Skin of body (tissue), 1 donor: ENCODE measurements at regions not wholly inside any gene's neighbourhood (a gene's known extent, or its start where the extent isn't known, plus 50 kb on each side); places are given as distances from the start of the nearest gene placed in this dataset.

Source experiments
- DNase-seq: peaks from one replicate; lab custom pipeline; 2025; lab: John Stamatoyannopoulos, UW

DNA sequence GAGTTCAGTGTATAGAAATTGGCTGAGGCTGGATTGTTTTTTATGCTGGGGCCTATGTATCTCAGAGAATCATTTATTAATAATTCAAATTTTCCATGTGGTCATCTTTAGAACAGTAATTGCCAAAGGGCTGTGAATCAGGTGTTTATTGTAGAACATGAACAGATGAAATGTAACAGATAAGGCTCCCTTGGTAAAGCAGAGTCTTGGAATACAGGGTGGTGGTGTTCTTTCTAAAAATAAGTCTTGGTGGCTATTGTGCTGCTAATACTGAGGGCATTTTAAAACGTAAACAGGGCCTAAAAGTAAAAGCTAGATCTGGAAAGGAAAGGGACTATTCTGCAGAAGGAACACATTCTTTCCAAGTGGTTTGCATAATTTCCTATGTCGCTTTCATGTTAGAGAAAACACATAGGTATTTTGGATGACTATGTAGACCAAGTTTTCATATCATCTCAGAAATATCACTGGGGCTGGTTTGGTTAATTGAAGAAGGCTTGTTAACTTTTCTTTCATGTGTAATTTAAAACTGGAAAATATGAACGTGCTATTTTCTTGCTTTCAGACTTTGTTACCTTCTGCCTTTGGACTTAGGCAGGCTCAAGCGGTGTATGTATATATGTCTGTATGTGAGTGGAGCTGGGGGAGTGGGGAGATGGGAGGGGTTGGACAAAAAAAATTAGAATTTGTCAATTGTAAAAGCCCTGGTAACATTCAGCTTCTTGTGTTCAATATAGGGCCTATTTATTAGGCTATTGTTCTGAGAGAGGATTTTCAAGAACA lies 119.9 kb upstream of the ANKRD55 start:
- DNase-seq = no peak

DNA sequence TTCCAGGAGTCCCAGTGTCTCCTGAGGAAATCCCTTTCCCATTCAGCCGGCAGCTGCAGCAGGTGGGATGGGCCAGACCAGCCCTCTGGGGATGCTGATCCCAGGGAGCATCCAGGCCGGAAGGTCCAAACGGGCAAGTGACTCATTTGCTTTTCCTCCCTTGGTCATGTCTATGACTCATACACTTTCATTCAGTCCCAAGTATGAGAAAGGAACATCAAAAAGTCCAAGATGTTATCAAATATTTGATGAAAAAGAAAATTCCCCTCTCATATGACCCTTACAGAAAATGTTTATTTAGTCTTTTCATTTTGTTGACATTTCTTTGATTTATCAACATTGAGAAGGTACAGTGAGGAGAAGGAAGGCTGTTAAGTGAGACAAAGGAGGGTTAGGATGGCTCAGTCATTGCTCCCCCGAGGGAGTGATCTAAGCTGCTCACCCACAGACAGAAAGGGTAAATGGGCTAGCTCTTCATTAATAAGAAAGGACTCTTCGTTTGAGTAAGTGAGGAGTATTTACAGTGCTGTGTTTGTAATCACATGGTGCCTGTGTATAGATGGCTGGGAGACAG lies 117.6 kb upstream of the ANKRD55 start:
- no peak for DNase-seq

DNA sequence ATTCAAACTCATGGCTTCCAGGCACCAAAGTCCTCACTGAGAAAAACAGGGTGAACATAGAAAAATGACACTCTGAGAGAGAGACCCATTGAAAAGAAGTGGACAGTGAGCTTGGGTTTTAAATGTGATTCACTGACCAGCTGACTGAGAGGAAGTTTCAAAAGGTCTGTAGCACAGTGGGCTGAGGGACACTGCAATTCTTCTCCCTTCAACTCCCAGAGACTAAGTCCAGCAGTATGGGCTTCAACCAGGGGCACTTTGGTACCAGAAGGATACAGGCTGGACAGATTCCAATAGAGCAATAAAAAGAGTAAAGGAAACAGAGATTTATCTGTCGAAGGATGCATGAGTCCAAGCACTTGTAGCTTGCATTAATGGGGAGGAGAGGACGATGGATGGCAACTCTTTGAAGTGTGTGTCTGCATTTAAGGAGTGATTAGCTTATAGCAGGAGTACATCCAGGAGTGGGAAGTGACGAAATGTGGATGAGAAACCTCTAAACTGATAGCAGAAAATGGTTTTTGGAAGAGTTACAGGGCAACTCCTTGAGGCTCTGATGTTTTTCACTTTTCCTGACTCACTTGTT lies 117.0 kb upstream of the ANKRD55 start:
- no peak for DNase-seq

DNA sequence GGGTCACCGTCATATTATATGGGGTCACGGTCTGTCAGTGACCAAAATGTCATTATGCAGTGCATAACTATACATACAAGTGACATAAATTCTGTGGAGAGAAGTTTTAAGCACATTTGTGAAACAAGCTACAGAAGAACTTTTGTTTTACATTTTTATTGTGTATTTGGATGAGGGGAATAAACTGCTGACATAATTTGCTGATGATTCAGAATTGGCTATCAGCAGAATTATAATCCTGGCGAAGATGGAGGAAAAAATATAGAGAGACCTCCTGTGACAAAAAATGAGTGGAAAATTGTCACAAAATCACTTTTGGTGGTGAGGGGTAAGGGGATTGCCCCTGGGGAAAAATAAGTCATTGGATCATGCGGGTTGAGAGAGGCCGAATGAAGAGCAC lies 116.3 kb upstream of the ANKRD55 start:
- no peak for DNase-seq

DNA sequence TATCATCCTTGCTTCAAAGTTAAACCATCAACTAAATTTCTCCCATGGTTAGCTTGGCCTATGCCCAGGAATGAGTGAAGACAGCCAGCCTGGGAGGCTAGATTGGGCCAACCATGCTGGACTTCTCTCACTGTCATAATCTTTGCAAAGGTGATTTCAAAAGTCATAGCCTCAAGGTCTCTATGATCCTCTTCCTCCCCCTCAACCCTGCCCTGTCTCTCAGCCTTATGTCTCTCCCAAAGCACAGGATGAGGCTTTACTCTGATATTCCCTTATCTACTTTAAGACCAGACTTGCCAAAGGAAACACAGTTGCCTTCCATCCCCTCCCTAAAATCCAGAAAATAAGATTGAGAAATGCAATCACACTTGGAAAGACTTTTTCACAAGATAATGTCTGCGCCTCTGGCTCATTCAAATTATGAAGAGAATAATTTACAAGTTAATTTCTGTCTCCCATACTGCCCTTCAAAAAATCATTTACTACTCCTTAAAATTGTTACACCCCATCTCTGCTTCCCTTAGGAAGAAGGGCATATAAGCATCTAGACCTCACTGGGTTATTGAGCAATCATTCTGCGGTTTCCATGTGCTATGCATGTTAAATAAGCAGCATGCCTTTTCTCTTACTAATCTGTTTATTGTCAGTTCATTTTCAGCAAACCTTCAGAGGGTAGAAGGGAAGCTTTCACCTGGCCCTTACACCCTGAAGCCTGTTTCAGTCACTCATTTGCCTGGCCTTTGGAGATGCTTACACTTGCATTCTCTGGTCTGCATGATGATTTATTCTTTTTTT lies 113.8 kb upstream of the ANKRD55 start:
- DNase-seq = peak; percentile 74

DNA sequence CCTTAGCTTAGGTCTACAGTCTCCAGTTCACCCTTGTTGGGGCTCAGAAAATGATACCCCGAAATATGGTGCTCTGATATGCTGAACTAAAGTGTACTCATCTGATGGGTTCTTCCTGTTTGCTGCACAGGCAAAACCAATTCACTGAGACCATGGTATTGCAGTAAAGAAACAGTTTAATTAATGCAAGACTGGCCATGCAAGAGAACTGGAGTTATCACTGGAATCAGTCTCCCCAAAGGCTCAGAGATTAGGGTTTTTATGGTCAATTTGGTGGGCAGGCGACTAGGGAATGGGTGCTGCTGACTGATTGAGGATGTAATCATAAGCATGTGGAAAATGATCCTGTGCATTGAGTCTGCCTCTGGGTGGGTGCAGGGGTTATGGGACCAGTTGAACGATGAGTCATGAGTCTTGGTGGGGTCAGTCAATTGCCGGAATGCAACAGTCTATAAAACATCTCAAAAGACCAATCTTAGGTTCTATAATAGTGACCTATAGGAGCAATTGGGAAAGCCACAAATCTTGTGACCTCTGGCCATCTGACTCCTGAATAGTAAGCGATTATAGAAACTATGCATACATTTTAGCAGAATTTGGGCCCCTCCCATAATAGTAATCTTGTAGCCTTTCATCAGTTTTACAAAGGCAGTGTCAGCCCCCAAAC lies 113.0 kb upstream of the ANKRD55 start:
- no peak for DNase-seq

DNA sequence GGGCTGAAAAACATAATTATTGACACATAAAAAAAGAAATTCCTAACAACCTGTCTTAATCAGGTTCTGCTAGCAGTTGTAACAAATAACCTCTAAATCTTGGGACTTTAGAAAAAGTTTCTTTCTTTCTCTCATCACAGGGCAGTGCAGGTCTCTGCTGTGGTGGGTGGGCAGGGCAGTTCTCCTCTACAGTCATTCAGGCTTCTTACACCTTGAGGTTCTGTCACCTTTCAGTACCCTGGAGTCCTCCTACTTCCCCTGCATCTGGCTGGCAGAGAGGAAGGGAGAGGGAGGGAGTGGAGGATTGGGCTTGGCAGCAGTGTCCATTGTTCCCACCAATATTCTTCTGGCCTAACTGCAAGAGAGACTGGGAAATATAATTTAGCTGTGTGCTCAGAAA lies 112.2 kb upstream of the ANKRD55 start:
- no peak for DNase-seq

DNA sequence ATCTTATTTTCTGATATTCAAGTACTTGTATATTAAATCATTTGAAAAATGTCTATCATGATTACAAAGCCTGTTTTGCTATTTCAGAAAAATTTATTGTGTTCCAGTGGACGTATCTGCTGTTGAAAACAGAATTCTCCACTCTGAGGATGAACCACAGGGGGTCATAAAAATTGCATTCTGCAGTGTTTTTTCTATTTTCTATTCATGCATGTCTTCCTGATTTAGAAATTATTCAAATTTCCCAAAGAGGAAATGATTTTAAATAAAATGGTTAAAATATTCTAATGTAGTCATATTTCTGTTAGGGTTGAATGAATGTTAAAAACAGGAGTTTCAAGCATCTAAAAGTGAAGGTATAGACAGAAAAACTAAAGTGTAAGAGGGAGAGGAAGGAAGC lies 111.5 kb upstream of the ANKRD55 start:
- DNase-seq = no peak

DNA sequence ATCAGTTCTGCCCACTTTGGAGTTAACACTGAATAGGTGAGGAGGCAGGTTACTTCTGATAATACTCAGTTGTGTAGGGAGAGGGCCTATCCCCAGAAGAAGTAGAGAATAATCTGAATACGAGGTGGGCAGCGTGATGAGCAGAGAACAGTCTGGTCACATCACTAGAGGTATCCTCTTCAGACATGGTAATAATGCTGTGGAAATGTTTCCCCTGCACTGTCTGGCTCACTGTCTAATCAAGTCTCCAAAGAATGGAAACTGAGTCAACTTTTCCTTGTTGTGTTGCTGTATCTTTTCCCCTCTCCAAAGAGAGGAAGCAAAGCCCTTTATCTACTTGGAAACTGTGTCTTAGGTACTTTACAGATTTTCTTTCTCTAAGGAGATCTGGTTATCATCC lies 110.9 kb upstream of the ANKRD55 start:
- DNase-seq = no peak

DNA sequence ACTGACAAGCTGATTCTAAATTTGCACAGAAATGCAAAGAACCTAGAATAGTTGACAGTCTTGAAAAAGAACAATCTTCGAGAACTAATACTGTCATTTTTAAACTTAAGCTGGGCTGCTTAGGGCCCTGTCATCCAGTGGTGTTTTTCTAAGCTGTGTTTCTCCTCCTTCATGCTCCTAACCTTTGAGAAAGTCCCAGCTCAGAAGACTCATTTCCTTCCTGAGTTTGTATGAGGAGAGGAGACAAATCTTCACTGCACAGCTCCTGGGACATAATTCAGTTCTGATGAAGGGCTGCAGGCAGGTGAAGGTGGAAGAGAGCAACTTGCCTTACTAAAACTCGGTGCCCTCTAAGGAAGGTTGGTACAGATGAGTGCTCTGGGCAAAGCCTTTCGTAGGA lies 109.5 kb upstream of the ANKRD55 start:
- no peak for DNase-seq

DNA sequence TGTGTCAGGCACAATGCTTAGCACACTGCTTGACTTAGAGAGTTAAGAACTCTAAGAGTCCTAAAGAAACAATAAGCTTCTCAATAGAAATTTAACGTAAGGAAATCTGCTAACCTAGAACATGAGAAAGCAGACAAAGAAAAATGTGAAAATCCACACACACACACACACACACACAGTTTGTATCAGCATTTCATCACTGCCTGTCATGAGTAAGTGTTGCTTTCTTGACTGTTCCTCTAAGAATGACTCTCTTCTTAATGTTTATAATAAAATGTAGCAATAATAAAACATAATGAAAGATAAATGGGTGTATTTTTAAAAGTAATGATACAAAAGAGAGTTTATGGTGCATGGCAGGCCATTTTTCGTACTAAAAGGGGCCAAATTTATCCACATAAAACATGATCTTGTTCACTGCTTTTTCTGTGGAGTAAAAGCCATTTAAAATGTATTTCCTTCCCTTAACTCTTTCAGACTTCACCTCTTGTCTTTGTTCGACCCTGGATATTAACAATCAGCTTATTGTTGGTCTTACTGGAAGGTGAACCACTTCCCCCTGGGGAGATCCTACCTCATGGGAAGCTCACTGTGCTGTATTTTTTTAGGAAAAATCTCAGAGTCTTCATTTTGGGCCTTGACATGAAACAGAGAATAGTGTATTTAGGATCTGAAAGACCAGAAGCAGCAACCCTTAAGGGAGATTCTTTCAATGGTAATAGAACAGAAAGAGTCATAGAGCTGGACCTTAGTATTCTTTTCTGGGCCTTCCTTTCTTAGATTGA lies 107.3 kb upstream of the ANKRD55 start:
- no peak for DNase-seq

DNA sequence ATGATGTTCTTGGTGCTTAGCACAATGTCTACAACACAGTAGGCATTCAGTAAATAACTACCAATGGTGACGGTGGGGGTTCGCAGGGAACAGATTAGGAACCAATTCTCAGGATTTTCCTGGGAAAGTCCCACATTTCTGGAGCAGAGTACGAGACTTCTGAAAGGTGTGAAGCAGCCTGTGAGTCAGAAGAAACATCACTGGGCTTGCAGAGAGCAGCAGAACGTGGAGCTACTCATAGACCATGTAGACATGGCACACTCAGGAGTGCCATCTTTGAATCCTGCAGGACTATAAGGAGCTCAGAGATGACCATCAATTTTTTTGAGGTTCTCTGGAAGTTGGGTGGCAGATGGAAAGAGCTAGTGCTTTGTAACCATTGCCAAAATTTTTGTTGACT lies 106.6 kb upstream of the ANKRD55 start:
- no peak for DNase-seq

DNA sequence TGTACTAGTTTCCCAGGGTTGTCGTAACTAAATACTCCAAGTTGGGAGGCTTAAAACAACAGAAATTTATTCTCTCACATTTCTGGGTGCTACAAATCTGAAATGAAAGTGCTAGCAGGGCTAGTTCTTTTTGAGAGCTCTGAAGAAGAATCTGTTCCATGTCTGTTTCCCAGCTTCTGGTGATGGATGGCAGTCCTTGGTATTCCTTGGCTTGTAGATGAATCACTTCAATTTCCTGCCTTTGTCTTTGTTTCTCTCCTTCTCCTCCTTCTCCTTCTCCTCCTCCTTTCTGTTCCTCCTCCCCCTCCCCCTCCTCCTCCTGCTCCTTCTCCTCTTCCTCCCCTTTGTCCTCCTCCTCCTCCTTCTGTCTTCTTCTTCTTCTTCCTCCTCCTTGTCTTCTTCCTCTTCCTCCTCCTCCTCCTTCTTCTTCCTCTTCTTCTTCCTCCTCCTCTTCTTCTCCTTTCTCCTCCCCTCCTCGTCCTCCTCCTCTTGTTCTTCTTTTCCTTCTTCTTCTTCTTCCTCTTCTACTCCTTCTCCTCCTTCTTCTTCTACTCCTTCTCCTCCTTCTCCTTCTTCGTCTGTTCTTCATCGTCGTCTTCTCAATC lies 104.7 kb upstream of the ANKRD55 start:
- no peak for DNase-seq

DNA sequence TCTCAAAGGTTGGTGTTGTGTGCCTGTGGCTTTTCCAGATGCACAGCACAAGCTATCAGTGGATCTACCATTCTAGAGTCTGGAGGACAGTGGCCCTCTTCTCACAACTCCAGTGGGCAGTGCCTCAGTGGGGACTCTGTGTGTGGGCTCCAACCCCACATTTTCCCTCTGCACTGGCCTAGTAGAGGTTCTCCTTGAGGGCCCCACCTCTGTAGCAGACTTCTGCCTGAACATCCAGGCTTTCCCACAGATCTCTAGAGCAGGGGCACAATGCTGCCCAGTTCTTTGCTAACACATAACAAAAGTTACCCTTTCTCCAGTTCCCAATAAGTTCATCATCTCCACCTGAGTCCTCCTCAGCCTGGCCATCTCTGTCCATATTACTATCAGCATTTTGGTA lies 102.1 kb upstream of the ANKRD55 start:
- DNase-seq = no peak

DNA sequence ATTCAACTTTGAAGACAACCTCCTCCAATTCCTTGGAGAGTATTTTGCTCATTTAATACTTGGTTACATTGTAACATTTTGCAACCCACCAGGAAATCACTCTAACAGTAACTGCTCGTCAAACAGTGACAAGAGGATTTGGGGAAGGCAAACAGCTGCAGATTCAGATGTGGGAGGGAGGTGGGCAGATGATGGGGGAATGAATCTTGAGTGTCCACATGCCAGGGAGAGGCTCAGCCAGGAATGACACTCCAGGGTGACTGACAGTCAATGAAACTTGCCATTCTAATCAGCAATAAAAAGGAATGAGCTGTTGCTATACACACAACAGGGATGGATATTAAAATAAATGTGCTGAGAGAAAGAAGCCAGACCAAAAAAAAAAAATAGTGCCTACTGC lies 97.7 kb upstream of the ANKRD55 start:
- no peak for DNase-seq

DNA sequence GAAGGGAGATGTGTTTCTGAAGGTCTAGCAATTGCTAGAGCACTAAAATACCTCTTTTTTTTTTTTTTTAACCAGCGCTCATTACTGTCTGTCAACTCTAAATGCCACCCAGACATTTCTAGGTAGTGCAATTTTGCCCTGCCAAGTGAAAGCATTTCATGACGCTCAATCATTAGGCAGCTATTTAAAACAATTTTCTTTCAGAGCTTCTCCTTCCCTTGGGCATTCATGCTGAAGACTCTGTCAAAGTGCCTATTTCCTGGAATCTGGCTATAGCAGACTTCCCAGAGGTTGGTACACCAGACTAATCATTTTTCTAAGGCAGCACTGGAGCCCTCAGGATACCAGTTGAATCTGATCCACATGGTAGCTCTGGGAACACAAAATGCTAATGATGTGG lies 97.0 kb upstream of the ANKRD55 start:
- no peak for DNase-seq

DNA sequence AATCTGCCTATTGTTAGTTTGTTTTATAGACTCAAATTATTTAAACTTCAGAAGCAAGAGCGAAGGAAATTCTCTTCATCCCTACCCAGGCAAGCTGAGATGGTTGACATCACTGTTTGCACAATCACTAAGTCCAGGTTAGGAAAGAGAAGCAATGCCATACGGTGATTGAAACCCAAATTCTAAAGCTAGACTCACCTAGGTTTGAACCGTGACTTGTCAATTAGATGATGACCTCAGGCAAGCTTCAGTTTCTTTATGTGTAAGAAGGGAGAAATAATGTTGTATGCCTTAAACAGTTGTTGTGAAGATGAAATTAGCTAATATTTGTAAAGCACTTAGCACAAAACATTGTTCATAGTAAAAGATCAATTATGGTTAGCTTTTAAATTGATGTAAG lies 96.5 kb upstream of the ANKRD55 start:
- no peak for DNase-seq

DNA sequence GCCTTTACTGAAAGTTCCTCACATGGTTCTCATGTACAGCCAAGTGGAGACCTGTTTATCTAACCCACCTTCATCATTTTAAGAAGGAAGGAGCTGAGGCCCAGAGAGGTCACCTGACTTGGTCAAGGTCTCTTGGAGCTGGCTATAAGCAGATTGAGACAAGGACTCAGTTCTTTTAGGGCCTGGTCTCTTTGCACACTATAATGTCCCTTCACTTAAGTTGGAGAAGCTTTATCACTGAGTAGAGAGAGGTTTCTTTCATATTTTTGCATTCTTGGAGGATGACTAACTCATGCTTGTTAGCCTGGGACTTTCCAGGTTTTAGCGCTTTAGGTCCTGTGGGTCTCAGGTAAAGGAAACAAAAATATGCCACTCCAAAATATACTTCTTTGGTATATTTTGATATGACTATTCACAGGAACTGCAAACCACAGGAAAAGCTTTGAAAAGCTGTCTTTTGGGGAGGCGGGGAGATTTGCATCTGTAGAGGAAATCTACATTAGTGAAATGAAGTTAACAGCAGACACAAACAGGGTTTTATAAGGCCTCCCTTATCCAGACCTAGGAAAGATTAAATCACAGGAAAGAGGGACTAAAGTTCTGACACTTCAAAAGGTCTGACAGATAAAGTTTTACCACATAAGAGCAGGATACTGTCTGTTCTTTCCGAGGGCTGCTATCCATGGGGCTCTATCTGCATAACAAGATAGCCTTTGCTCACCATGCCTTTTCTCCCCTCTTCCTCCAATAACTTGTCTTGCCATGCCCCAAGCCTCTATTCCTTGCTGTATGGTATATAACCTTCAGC lies 95.8 kb upstream of the ANKRD55 start:
- no peak for DNase-seq

DNA sequence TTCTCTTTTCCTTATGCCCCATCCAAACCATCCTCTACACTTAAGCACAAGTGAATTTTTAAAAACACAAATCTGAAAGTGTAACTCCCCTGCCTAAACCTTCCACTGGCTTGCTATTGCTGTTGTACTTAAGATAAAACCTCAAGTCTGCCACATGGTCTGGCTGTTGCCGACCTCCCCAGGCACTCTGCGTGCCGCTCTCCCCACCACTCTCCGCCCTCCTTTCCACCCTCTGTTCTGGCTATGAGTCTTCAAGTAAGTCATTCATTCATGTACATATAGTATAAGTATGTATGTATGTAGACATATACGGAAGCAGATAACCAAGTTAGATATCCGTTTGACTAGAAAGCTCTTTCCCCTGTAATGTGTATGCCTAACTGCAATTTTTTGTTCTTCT lies 94.7 kb upstream of the ANKRD55 start:
- DNase-seq = no peak

DNA sequence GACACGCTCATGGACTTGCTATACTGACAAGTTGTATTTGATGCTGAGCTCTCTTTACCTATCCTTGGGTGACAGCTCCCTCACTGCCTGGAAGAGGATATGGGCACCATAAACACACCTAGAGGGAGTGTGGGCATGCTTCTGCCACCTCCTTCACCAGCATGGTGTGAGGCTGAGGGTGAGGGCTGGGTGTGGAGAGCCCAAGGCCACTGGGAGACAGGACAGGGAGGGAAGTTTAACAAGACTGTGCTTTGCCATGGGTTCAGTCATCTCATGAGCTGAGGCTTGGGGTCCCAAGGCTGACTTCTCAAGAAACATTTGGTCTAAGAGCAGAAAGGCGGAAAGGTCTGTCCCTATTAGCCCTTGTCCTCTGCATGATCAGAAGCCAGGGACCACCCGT lies 93.6 kb upstream of the ANKRD55 start:
- DNase-seq = no peak
